ENCODE measurements at regions not wholly inside any gene's neighbourhood (a gene's known extent, or its start where the extent isn't known, plus 50 kb on each side); places are given as distances from the start of the nearest gene placed in this dataset.

DNA sequence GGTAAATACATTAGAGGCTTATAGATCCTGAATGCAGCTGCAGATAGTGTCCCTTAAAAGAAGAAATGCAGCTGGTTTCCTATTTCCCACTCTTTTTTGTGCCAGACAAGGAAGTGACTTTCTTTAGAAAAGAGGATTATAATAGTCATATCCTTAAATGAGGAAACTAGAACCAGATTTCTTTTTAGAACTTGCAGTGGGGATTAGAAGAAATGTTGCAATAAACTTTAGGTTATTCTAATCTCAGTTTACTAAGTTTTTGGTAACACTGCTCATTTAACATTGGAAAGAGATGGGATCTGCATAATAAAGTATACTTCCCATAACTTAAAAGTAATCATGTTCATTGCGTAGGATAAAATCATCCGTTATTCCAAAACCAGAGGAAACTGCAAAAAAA, 101.9 kb downstream of the SLIT2 start:
- no peak for DNase-seq (ENCODE audit: low read depth, low spot score)

DNA sequence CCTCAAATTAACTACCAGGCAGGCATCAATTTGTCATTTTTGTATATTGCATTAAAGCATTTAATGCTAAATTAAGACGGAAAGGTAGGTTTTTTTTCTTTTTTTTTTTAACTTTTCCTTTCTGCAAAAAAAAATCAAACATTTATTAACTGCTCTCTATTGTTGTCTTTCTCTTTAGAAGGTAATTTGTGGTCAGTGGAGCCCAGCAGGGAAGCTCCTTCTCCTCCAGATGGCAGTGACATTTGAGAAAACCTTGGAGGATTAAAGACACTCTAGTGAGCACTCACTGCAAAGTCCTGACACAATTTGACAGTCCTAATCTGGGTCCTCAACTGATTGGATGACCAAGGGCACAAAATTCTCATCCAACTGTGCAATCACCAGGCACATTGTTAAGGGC, 102.4 kb downstream of the SLIT2 start:
- DNase-seq (ENCODE audit: low read depth, low spot score): no peak

DNA sequence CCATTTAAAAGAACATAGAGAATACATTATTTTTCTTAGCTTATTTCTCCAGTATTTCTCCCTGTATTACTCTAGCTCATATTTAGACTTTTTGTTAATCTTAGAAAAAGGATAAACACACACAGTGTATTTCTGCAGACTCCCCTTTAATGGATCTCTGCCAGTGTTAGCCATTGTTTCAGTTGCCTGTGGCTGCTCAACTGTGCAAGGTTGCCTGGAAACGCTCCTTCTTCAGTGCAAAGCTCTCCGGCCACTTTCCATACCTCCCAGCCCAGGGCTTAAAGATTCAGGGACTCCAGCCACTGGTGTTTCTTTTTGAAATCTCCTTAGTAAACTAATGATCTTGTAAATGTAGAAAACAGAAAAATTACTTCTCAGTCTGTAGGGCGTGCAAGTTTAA, 104.9 kb downstream of the SLIT2 start:
- DNase-seq (ENCODE audit: low read depth, low spot score): no peak

DNA sequence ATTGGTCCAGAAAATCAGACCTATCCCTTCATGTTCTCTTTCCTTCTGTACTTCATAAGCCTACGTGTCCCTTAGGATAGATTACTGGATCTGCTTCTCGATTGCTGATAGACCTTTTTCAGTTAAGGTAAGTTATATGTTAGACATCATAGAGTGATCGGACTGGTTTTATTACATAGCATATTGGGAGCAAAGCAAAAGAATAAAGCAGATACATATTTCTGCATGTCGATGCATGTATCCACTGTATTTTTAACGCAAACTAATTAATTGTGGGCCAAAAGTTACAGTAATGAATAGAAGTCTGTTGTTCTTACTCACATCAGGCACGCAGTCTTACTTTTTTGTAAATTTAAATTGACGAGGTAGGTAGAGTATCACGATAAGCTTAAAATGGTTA, 106.4 kb downstream of the SLIT2 start:
- DNase-seq (ENCODE audit: low read depth, low spot score): no peak

DNA sequence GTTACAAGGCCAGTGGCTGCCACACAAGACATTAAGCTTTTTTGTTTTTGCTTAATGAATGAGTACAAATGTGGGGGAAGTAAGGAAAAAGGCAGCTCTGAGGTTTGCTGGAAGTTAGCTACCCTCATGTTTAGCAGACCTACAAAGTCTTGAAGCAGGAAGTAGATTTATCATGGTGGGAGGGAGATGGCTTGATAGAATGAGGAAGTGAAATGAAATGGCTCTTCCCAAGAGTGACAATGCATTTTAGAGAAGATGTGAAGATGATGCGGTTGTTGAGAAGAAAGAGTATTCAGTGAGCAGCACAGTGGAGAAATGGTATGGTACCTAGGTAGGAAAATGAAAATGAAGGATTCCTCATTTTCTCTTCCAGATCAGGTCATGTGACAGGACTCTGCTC, 108.0 kb downstream of the SLIT2 start:
- DNase-seq (ENCODE audit: low read depth, low spot score): no peak

DNA sequence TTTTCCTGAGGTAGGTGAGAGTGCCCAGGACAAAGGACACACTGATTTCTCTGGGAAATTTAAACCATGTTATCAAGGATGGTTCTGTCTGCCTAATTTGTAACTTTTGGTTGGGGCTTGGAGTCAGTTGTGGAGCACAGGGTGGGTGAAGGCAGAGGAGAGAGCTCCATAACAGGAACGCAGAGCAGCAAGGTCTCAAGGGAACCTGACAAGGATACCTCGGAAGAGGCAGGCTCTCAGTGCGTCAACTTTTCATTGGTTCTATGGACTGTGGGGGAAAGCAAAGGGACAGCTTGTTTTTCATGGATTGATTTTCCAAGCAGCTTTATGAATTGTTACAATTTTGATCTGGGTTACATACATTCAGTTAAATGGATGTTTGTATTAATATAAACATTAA, 110.4 kb downstream of the SLIT2 start:
- no peak for DNase-seq (ENCODE audit: low read depth, low spot score)

DNA sequence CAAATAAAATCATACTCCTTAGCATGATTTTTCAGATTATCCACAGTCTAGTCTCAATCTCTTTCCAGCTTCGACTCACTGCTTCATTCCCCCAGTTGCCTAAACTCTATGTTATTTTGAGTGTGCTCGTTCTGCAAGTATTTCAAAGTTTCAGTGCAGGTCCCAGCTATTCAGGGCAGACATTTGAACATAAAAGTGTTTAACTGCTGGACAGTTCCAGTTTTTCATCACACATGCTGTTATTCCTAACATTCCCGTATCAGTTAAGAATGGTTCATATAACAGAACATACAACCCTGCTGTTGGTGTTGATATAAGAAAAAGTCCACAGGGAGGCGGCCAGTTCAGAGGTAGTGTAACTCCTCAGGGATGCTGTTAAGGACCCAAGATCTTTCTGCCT, 113.3 kb downstream of the SLIT2 start:
- no peak for DNase-seq (ENCODE audit: low read depth, low spot score)

DNA sequence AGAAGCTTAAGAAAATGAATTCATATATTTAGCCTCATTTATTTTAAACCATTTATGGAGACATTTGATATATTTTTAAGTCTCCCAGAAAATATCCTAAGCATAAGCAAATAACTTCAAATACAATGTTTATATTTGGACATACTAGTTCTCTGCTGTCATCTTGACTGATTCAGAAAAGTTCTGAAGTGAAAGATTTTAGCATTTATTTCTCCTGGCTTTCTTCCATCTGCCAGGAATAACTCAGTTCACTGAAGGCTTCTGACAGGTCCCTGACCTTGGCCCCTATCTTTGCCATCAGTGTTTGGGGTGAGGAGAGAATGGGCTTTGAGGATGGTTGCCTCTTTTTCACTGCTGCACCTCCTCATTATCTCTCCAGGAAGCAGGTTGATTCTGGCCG, 115.7 kb downstream of the SLIT2 start:
- no peak for DNase-seq (ENCODE audit: low read depth, low spot score)

DNA sequence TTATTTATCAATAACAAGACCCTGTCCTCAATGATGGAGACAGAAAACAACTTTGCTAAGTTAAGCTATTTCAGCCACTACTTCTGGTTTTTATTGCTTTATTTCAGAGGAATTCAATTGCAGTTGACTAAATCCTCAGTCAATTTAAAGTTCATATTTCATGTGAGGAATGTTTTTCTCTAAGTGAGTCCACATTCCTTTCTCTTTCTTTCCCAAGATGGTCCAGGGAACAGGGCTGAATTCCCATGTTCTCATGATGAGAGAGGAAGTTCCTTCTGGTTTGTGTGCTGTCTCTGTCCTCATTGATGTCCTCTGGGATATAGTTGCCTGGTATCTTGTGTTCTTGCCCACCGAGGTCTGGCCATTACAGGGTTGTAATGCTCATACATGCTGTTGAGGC, 117.2 kb downstream of the SLIT2 start:
- no peak for DNase-seq (ENCODE audit: low read depth, low spot score)

DNA sequence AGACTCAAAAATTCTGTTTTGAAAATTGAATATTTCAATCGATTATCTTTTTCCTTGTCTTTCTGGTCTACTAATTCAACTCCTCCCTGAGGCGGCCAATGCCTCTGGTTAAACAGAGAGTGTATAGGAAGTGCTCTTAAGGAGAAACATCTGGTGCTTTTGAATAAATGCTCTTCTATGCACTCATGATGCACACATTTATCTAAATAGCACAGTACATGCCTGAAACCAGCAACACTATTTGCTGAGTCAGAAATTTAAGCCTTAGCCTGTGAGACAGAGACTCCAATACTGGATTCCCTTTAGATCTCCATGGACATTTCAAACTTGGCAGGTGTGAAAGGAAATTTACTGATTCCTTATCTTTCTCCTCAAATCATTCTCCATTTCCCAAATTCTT, 118.6 kb downstream of the SLIT2 start:
- DNase-seq (ENCODE audit: low read depth, low spot score): no peak

DNA sequence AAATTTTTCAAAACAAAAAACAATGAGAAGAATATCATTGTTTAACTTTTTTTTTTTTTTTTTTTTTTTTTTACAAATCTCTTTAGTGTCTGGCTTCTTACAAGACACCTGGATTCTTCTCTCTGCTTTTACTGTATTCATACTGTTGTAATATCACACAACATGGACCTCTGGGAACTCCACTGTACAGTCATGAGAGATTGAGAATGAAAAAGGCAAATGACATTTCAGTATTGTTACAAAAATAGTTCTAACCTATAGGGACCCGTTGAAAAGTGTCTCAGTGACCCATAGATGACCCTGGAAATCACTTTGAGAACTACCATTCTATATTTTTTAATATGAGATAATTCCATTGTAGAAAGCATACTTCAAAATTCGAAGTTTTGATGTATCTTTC, 124.4 kb downstream of the SLIT2 start:
- no peak for DNase-seq (ENCODE audit: low read depth, low spot score)

DNA sequence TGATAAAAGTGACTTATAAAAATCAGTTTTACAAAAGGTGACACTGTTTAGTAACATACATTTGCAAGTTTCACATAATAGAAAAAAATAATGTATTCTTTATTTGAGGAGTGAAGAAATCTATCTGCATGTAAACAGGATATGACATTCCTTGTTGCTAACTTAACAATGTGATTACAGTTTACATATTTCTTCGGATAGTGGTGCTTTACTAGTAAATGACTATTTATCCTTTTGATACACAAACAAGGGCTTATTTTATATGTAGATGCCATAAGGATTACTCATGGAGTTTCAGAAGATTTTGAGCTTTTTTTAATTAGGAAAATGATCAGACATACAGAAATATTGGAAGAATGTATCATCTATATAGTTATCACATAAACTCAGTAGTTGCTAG, 126.5 kb downstream of the SLIT2 start:
- DNase-seq (ENCODE audit: low read depth, low spot score): no peak

DNA sequence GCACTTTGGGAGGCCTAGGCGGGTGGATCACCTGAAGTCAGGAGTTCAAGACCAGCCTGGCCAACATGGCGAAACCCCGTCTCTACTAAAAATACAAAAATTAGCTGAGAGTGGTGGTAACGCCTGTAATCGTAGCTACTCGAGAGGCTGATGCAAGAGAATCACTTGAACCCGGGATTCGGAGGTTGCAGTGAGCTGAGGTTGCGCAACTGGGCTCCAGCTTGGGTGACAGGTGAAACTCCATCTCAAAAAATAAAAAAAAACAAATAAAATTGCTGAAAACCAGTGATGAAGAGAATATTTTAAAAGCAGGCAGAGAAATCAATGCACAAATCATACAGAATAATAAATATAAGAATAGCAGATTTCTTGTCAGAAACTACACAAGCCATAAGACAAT, 129.3 kb downstream of the SLIT2 start:
- DNase-seq (ENCODE audit: low read depth, low spot score): no peak

DNA sequence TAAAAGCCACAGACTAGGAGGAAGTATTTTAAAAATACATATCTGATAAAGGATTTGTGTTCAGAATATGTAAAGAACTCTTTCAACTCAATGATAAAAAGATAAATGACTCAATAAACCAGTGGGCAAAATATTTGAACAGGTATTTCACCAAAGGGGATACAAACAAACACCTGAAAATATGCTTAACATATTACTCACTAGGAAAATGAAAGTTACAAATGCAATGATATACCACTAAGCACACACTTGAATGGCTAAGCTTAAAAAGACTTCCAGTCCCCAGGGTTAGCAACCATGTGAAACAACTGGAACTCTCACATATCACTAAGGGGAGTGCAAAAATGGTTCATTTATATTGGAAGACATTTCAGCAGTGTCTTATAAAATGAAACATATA, 131.6 kb downstream of the SLIT2 start:
- no peak for DNase-seq (ENCODE audit: low read depth, low spot score)

DNA sequence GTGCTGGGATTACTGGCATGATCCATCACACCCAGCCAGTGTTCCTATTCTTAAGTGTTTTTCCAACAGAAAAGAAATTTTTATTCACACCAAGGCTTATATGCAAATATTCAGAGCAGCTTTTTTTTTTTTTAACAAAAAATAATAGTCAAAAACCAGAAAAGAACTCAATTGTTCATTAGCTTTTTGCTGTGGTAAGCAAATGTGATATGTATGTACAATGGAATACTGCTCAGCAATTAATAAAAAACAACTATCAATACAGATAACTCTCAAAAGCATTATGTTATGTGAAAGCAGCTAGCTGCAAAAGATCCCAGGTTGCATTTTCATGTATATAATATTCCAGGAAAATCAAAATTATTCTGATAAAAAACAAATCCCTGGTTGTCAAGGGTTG, 132.3 kb downstream of the SLIT2 start:
- DNase-seq (ENCODE audit: low read depth, low spot score): no peak

DNA sequence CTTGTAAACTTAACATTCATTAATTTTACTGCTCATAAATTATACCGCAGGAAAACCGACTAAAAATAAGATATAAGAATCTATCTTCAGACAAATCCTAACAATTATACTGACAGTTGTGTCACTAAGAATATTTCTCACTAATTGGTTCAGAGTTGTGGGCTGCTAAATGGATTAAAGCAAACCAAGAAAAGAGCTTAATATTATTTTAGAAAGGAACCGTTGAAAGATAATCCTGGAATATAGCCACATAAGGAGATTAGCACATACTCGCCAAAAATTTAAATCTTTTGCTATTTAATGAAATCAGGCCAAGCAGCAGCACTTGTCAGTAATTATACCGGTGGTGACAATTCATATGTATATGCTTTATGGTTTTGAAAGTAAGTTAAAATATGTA, 132.8 kb downstream of the SLIT2 start:
- no peak for DNase-seq (ENCODE audit: low read depth, low spot score)

DNA sequence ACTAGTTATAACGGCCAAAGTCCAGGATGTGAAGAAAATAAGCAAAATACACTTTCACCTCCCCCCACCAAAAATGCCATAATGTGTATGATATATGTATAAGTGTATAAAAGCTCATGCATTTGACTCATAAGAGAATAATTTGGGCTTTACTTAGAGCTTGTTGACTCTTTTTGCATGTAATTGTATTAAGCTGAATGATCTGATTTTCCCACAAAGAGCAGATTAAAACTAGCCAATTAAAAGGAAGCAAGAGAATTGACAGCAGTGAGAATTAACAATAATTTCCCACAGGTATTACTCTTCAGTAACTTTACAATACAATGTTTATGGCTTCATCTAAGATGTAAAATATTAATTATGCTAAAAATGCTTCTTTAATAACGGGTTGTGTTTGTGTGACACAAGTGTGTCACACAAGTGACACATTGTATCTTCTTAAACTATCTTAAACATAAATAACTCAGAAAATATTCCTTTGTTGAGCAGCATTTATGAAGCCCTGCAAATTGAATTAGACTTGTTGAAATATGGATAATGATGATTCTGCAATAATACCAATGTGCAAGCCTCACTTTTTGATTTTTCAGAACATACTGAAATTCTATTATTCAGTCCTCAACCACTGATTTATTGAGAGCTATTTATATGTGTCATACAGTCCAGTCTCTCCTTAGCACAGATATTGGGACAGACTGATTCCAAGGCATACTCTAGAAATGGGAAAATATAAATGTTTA, 134.5 kb downstream of the SLIT2 start:
- no peak for DNase-seq (ENCODE audit: low read depth, low spot score)

DNA sequence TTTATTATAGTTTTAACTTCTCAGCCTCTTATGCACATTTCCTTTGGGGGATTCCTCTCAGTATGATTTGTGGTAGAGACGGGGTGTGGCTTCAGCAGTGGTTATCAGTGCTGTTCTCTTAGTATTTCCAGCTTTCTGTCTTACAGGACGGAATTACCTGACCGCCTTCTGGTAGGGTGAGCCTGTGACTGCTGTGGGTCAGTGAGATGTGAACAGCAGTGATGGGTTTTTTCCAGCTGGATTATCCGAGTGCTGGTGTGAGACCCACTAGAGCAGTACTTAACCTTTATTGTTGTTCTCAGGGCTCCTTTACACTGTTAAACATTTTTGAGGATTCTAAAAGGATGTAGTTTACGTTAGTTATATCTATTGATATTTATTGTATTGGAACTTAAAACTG, 135.2 kb downstream of the SLIT2 start:
- DNase-seq (ENCODE audit: low read depth, low spot score): no peak

DNA sequence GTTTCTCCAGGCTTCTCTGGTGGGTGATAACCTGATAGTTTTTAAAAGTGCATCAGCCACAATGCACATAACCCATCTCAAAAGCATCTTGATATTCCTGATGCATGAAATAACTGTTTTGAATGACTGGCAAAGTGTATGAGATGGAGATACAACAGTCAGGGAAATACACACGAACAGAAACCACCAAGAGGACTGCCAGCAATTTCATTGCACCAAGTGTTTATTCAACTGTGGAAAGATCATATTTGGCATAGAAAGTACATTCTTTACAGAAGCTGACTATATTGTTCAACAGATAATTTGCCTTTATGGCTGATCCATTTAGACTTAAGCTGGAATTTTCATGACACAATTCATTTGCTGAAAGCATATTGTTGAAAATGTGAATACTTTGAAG, 139.5 kb downstream of the SLIT2 start:
- DNase-seq (ENCODE audit: low read depth, low spot score): no peak

DNA sequence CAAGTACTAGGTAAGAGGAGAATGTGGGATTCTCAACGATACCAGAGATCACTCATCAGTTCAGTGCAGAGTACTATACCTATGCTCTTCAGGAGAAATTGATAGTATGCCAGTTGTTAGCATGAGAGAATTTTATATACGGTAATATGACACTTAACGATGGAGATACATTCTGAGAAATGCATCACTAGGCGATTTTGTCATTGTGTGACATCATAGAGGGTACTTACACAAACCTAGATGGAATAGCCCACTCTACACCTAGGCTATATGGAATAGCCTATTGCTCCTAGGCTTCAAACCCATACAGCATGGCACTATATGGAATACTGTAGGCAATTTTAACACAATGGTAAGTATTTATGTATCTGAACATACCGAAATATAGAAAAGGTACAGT, 140.2 kb downstream of the SLIT2 start:
- no peak for DNase-seq (ENCODE audit: low read depth, low spot score)

DNA sequence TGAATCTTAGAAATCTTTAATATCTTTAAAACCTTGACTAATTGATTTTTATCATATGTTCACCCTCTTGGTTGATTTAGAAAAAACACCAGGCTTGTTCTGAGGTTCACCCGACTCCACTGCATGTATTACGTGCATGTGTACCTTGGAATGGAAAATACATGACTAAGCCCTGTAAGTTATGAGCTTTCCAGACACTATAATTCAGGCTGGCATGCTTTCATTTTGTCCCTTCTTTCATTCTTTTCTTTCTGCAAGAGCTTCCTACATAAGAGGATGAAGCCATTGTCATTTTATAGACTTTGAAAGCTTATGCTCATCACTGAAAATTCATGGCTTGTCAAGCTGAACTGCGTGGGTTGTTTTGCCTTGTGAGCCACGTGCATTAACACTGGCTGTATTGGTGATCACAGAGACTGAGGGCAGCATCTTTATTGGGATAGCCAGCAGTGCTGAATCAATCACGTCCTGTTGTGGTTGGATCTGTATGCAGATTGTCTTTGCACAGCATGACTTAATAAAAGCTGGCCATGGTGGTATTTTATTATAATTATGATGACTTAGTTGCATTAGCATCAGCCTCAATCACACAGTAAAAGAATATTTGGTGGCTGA, 141.9 kb downstream of the SLIT2 start:
- no peak for DNase-seq (ENCODE audit: low read depth, low spot score)

DNA sequence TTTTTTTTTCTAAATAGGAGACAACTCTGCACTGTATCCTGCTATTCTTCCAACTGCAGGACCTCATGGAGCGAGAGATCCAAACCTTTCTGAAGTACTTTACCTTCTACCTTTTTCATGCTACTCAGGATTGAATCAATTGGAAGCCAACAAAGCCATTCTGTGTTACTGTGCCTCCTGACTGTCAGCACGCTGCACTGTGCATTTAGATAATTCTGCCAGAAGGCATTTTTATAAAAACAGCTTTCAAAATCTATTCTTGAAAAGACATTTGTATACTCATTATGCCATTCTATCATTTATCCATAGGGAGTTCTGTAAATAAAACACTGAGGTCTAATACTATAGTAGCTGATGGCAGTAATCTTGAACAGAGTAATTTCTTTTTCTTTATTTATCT, 142.8 kb downstream of the SLIT2 start:
- no peak for DNase-seq (ENCODE audit: low read depth, low spot score)

DNA sequence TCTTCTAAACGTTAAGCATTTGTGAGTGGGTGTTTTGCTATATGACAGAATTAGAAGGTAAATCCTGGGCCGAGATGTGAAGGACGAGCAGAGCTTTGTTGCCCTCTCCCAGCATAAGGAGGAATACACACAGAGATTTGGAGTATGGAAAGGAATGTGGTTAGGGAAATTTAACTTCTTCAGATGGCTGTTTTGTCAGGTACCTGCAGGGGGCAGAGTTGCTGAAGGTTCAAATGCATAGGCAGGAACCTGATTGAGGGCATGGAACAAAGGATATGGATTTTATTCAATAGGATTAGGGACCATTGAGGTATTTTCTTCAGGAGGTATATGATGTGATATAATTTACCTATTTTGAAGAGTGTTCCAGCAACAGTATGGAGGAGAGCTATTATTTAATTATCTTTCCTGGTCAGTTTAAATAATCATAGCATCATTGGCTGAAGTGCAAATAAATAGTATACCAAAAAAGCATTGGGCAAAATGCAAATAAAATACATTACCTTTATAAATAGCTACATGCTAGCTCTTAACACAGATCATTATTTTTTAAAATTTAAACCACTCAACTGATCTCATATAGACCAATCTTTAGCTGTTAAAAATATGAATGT, 143.6 kb downstream of the SLIT2 start:
- peak; percentile 46 for DNase-seq (ENCODE audit: low read depth, low spot score)
